Middle frontal gyrus (tissue), 1 donor: ENCODE measurements at regions not wholly inside any gene's neighbourhood (a gene's known extent, or its start where the extent isn't known, plus 50 kb on each side); places are given as distances from the start of the nearest gene placed in this dataset.
A peak's percentile ranks its signal among the peaks of the same experiment; 100 is the strongest.

Source experiments
- DNase-seq: peaks from one replicate; pipeline ENCODE4 v3.0.0-alpha.2; 2015; ENCODE audit warnings: low spot score; ENCODE audit errors: extremely low spot score

GRCh38 chr2:105625632-105626031 lies 119.1 kb upstream of the NCK2 start:
- no peak for DNase-seq

GRCh38 chr2:105621038-105621437 lies 123.7 kb upstream of the NCK2 start:
- DNase-seq = no peak

- no peak for DNase-seq
Observed at GRCh38 chr2:105618351-105618659, 126.4 kb upstream of the NCK2 start.

GRCh38 chr2:105617631-105618350 lies 126.9 kb upstream of the NCK2 start:
- DNase-seq = no peak

- DNase-seq = no peak
Observed at GRCh38 chr2:105615305-105615704, 129.4 kb upstream of the NCK2 start.

GRCh38 chr2:105611811-105612424 lies 132.8 kb upstream of the NCK2 start:
- DNase-seq = no peak

GRCh38 chr2:105611333-105611637 lies 133.4 kb upstream of the NCK2 start:
- no peak for DNase-seq

GRCh38 chr2:105610576-105611332 lies 134.0 kb upstream of the NCK2 start:
- DNase-seq = no peak

GRCh38 chr2:105609746-105610402 lies 134.8 kb upstream of the NCK2 start:
- DNase-seq = no peak

GRCh38 chr2:105607920-105608504 lies 136.7 kb upstream of the NCK2 start:
- DNase-seq = no peak

- no peak for DNase-seq
Observed at GRCh38 chr2:105606081-105606480, 138.6 kb upstream of the NCK2 start.

- peak; percentile 66 for DNase-seq
Observed at GRCh38 chr2:105604938-105605337, 139.8 kb upstream of the NCK2 start.

- DNase-seq = no peak
Observed at GRCh38 chr2:105600949-105601794, 143.5 kb upstream of the NCK2 start.

GRCh38 chr2:105600602-105600948 lies 144.1 kb upstream of the NCK2 start:
- no peak for DNase-seq

- DNase-seq = no peak
Observed at GRCh38 chr2:105600037-105600442, 144.7 kb upstream of the NCK2 start.

GRCh38 chr2:105598829-105599698 lies 145.6 kb upstream of the NCK2 start:
- no peak for DNase-seq

- no peak for DNase-seq
Observed at GRCh38 chr2:105597806-105598803, 146.6 kb upstream of the NCK2 start.

GRCh38 chr2:105597011-105597805 lies 147.5 kb upstream of the NCK2 start:
- DNase-seq = no peak
